DND-41 (cell line): ENCODE measurements at regions not wholly inside any gene's neighbourhood (a gene's known extent, or its start where the extent isn't known, plus 50 kb on each side); places are given as distances from the start of the nearest gene placed in this dataset.

Experiments used
- EZH2 ChIP-seq: IDR thresholded peaks from 3 replicates; pipeline ENCODE4 v1.6.1; 2012; ENCODE audit warnings: borderline replicate concordance, low read depth, mild to moderate bottlenecking, moderate library complexity, low read length, inconsistent platforms; ENCODE audit not compliant: severe bottlenecking
- TF ChIP-seq, protein P1 (sequence below): IDR thresholded peaks from 2 replicates; pipeline ENCODE4 v1.5.1; 2012; ENCODE audit warnings: borderline replicate concordance, low read length, moderate library complexity, mild to moderate bottlenecking; ENCODE audit not compliant: poor library complexity, severe bottlenecking; ENCODE audit errors: extremely low read depth

DNA sequence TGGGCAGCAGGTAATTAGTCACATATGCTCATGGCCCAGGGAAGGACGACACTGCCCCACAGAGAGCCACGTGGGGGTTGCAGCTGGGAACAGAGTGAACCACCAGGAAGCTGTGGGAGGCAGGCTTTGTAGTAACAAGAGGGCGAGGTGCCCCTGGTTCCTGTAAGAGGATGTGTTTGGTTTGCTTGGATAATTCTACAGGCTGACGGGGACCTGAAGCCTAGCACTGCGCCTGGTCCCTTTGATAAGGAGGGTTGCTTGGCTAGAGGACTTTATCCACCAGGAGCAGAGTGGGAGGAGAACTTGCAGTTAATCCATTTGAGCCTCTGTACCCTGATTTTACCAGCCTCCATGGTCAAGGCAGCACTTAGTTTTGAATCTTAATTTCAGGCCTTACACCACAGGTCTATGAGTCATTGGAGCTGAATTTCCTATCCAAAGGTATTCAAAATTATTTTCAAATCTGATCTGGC, 67.4 kb upstream of the CLDN10 start:
- no peak for TF ChIP-seq EZH2
- TF ChIP-seq, protein P1, sequence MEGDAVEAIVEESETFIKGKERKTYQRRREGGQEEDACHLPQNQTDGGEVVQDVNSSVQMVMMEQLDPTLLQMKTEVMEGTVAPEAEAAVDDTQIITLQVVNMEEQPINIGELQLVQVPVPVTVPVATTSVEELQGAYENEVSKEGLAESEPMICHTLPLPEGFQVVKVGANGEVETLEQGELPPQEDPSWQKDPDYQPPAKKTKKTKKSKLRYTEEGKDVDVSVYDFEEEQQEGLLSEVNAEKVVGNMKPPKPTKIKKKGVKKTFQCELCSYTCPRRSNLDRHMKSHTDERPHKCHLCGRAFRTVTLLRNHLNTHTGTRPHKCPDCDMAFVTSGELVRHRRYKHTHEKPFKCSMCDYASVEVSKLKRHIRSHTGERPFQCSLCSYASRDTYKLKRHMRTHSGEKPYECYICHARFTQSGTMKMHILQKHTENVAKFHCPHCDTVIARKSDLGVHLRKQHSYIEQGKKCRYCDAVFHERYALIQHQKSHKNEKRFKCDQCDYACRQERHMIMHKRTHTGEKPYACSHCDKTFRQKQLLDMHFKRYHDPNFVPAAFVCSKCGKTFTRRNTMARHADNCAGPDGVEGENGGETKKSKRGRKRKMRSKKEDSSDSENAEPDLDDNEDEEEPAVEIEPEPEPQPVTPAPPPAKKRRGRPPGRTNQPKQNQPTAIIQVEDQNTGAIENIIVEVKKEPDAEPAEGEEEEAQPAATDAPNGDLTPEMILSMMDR = no peak
